GM20000 (cell line): ENCODE measurements at regions not wholly inside any gene's neighbourhood (a gene's known extent, or its start where the extent isn't known, plus 50 kb on each side); places are given as distances from the start of the nearest gene placed in this dataset.
"Not testable (repeated sequence)": the region's sequence is repeated elsewhere in the genome, so short reads cannot be mapped to it uniquely, and the experiment has no call there.

Experiments used
- DNase-seq: peaks from one replicate; pipeline ENCODE4 v3.0.0; 2012; ENCODE audit warnings: low spot score
- CTCF ChIP-seq: IDR thresholded peaks from 2 replicates; pipeline ENCODE4 v1.5.1; 2012; ENCODE audit warnings: mild to moderate bottlenecking, control low read depth; ENCODE audit errors: extremely low read depth, missing control alignments

DNA sequence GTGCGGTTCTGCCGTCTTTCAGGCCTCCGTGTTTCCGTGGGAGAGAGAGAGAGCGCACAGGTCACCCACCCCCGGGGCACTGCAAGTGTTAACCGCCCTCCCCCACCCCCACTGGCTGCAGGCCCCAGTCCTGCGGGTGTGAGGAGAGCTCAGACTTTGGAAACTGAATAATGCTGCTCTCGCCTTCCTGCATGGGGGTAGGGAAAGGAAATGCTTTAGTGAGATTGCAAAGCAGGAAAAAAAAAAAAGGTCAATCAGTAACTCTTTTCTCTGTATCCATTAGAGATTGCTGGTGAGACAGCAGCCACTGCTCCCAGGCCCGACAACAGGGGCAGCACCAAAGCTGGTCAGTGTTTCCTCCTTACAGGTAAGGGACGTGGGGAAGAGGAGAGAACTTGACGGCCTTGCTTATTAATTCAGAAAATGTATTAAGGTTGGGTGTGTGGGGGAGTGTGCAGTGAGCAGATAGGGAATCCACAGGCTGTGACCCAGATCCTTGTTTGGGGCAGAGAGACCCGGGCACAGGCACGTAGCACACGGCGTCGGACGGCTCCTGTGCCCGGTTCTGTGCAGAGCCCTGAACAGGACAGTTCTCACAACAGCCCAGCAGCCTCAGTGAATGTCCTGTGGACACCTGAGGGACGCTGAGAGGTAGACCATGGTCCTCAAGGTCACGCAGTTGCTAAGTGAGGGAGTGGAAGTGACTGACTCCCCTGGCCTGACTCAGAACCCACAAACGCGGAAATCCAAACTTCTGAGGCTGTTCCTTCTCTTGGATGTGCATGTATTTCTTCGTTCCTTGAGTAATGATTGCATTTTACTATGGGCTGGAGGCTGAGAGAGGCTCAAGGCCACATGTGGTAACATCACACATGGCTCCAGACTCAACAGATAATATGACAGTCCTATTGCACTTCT lies 156.5 kb downstream of the FOXL1 start:
- DNase-seq = no peak
- TF ChIP-seq CTCF = no peak

DNA sequence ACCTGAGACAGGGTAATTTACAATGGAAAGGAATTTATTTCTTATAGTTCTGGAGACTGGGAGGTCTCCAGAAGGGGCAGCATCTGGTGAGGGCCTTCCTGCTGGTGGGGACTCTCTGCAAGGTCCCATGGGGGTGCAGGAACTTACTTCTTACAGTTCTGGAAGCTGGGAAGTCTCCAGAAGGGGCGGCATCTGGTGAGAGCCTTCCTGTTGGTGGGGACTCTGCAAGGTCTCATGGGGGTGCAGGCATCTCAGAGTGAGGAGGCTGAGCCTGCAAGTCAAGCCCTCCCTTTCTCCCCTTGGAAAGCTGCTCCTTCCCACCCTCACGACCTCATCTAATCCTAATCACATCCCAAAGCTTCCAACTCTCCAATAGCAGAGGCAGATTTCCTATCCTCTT lies 157.4 kb downstream of the FOXL1 start:
- no peak for DNase-seq
- no peak for TF ChIP-seq CTCF

- TF ChIP-seq CTCF = no peak
- no peak for DNase-seq
Measured at GRCh38 chr16:86736502-86736901, 158.2 kb downstream of the FOXL1 start.

DNA sequence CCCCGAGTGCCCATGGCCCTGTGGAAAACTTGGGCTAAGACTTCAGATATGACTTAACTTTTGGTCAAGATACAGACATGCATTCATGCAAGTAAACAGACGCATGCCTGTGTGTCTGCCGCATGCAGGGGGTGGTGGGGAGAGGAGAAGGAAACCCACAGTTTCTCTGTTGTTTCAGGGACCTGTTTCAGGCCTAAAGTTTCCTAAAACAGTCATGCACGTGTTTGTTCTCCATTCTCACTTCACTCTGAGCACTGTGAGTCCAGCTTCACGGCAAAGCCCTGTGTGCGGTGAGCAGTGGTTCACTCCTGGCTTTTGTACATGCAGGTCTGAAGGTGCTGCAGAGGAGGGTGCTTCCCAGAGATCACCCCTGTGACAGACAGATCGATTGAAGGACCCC lies 158.7 kb downstream of the FOXL1 start:
- no peak for DNase-seq
- no peak for TF ChIP-seq CTCF

- DNase-seq = not testable (repeated sequence)
Measured at GRCh38 chr16:86738322-86738721, 160.0 kb downstream of the FOXL1 start.

DNA sequence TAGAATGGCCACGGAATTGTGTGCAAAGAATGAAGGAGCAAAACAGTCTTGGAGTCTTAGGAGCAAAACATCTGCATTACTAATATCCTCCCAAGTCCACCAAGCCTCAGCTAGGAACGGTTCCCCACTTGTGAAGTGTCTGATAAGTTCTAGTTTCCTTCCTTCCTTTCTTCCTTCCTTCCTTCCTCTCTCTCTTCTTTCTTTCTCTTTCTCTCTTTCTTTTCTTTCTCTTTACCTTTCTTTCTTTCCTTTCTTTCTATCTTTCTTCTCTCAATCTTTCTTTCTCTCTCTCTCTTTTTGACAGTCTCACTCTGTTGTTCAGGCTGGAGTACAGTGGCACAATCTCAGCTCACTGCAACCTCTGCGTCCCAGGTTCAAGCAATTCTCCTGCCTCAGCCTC lies 160.8 kb downstream of the FOXL1 start:
- no peak for TF ChIP-seq CTCF
- no peak for DNase-seq

DNA sequence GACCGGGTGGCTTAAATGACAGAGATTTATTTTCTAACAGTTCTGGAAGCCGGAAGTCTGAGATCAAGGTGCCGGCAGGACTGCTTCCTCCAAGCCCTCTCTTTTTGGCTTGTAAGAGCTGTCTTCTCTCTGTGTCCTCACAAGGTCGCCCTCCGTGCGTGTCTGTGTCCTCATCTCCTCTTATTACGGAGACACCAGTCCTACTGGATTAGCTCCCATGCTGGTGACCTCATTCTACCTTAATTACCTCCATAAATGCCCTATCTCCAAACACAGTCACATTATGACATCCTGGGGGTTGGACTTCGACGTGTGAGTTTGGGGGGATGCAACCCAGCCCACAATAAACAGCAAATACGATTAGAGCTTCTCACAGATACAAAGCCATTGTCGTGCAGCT lies 161.5 kb downstream of the FOXL1 start:
- no peak for TF ChIP-seq CTCF

DNA sequence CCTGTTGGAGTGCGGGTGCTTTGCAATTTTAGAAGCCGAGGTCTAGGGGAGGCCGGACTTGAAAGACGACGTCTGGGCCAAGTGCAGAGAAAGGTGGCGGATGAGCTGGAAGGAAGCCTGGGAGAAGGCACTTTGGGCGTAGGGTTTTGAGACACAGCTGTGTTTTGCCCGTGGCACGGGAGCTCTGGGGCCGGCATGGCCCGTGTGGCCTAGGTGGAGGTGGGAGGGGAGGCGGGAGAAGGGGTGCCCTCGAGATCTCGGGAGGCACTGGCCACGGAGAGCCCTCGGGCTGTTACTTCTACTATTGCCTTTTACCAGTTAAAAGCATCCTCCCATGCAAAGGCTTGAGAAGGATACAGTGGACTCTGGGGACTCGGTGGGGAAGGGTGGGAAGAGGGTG lies 161.9 kb downstream of the FOXL1 start:
- no peak for DNase-seq
- TF ChIP-seq CTCF = no peak

More for the DNA sequence above, 161.5 kb downstream of the FOXL1 start:
- no peak for DNase-seq
